ENCODE measurements at regions not wholly inside any gene's neighbourhood (a gene's known extent, or its start where the extent isn't known, plus 50 kb on each side); places are given as distances from the start of the nearest gene placed in this dataset.

DNA sequence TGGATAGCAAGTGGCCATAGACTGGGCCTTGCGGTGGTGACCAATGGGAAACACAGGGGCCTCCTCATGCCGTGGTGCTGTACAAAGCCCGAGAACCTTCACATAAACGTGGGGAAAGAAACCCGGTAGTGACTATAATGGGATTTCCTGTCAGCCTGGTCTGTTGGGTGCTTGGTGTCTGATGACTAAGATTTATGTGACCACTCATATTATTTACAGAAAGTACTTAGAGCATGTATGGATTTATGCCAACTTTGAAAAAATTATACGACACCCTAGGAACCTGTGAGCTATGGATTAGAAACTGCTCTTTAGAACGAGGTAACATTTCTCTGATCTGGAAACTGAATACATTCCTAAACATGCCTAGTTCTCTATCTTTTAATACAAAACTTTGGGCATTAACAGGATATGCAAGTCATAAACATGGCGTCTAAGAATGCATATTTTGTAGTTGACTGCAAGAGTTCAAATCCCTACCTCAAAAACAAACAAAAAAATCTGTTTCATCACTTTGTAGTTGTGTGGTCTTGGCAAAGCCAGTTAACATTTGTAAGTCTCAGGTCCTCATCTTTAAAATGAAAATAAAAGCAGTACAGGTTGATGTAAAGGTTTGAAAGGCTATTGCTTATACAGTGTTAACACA lies 85.4 kb downstream of the TMEM167A start:
- Histone ChIP-seq H3K27ac (no peak overlapping the region), H3K9me3 (no peaks in the 10 kb centered on the region), H3K27me3 (no peaks in the 10 kb centered on the region), H3K4me3 (no peak overlapping the region), H3K4me1 (no peaks in the 10 kb centered on the region), H3K36me3 (no peaks in the 10 kb centered on the region)
- intact Hi-C loops (cut with DNase I; ENCODE audit: low total_unique reads): no loop called here
- TF ChIP-seq POLR2A (IDR thresholded peaks at IDR 0.05): no peak
- TF ChIP-seq, protein P1, sequence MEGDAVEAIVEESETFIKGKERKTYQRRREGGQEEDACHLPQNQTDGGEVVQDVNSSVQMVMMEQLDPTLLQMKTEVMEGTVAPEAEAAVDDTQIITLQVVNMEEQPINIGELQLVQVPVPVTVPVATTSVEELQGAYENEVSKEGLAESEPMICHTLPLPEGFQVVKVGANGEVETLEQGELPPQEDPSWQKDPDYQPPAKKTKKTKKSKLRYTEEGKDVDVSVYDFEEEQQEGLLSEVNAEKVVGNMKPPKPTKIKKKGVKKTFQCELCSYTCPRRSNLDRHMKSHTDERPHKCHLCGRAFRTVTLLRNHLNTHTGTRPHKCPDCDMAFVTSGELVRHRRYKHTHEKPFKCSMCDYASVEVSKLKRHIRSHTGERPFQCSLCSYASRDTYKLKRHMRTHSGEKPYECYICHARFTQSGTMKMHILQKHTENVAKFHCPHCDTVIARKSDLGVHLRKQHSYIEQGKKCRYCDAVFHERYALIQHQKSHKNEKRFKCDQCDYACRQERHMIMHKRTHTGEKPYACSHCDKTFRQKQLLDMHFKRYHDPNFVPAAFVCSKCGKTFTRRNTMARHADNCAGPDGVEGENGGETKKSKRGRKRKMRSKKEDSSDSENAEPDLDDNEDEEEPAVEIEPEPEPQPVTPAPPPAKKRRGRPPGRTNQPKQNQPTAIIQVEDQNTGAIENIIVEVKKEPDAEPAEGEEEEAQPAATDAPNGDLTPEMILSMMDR (IDR thresholded peaks at IDR 0.05): no peak
- DNase-seq: no peak

DNA sequence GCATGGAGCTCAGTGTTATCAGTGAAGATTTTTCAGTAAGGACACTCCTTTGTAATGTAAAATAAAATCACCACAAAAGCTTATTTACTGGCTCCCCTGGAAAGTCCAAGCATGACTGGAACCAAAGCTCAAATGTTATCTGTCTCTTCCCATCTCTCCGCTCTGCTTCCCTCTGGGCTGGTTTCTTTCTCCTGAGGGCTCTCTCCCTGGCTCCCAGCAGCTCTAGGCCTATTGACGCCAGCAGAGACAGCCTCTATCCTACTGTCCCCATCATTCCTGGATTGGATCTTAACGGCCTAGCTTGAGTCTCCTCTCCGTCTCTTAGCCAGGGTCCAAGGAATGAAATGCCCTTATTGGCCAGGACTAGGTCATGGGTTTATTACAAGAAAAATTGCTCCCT lies 86.1 kb downstream of the TMEM167A start:
- Histone ChIP-seq H3K9me3 (no peaks in the 10 kb centered on the region), H3K27me3 (no peaks in the 10 kb centered on the region), H3K4me3 (no peak overlapping the region), H3K4me1 (no peaks in the 10 kb centered on the region), H3K27ac (no peak overlapping the region), H3K36me3 (no peaks in the 10 kb centered on the region)
- TF ChIP-seq POLR2A (IDR thresholded peaks at IDR 0.05): no peak
- intact Hi-C loops (cut with DNase I; ENCODE audit: low total_unique reads): no loop called here
- DNase-seq: no peak

DNA sequence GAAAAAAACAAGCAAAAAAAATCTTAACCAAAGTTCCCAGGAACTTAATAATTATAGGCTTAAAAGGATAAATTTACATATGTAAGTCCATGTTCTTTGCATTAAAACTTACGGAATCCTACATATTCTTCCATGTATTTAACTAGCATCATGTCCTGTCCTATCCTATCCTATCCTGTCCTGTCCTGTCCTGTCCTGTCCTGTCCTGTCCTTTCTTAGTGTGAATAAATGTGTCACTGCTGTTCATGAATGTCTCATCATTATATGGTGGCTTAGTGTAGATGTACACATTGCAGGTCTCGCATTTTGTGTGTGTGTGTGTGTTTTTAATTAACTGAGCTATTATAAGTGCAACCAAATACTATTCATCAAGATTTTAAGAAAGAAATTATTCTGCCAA lies 90.0 kb downstream of the TMEM167A start:
- TF ChIP-seq, protein P1 (IDR thresholded peaks at IDR 0.05): no peak
- TF ChIP-seq POLR2A (IDR thresholded peaks at IDR 0.05): no peak
- H3K4me3 ChIP-seq: no peak overlapping the region
- no peaks in the 10 kb centered on the region for H3K36me3 ChIP-seq
- H3K4me1 ChIP-seq: no peaks in the 10 kb centered on the region
- H3K9me3 ChIP-seq: no peaks in the 10 kb centered on the region
- no peak for DNase-seq
- H3K27me3 ChIP-seq: no peaks in the 10 kb centered on the region
- intact Hi-C loops (cut with DNase I; ENCODE audit: low total_unique reads): no loop called here
- no peak overlapping the region for H3K27ac ChIP-seq

DNA sequence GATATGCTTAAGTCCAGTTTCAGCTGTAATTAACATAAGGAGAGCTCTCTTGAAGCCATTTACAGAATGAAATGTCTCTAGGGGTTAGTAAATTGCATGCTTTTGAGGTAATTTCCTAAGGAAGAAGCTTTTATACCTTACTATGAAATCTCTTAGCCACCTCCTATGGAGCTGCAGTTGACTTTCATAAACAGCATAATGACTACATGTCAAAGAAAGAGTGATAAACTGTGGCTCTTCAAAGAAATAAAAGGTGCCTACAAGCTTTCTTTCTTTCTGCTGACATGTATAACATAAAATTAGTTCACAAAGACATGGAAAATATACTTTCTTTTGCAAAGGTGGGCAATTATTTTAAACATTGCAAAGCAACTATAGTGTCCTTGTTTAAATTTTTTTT lies 90.8 kb downstream of the TMEM167A start:
- no peak for DNase-seq
- no peak overlapping the region for H3K4me3 ChIP-seq
- intact Hi-C loops (cut with DNase I; ENCODE audit: low total_unique reads): no loop called here
- no peaks in the 10 kb centered on the region for H3K27me3 ChIP-seq
- H3K4me1 ChIP-seq: no peaks in the 10 kb centered on the region
- no peak for TF ChIP-seq POLR2A (IDR thresholded peaks at IDR 0.05)
- TF ChIP-seq, protein P1 (IDR thresholded peaks at IDR 0.05): no peak
- no peaks in the 10 kb centered on the region for H3K9me3 ChIP-seq
- no peak overlapping the region for H3K27ac ChIP-seq
- H3K36me3 ChIP-seq: no peaks in the 10 kb centered on the region

DNA sequence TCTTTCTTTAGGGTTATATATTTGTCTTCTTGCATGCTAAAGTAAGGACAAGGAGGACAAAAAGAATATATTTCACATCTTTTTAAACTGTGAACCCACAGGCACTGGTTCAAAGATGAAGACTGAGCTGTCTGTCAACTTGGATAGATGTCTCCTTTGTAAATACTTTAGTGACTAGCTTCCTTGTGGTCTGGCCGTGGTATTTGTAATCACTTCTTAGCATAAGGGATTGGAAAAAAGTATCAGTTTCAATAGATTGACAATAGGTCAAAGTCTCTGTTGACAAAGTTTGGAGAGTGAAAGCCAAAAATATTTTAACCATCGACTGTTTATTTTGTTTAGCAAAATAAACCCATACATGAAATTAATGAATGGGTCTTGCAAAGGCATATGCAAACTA lies 91.4 kb downstream of the TMEM167A start:
- intact Hi-C loops (cut with DNase I; ENCODE audit: low total_unique reads): no loop called here
- H3K27ac ChIP-seq: no peak overlapping the region
- H3K4me3 ChIP-seq: no peak overlapping the region
- H3K36me3 ChIP-seq: no peaks in the 10 kb centered on the region
- no peak for DNase-seq
- no peaks in the 10 kb centered on the region for H3K27me3 ChIP-seq
- no peaks in the 10 kb centered on the region for H3K4me1 ChIP-seq
- no peak for TF ChIP-seq POLR2A (IDR thresholded peaks at IDR 0.05)
- TF ChIP-seq, protein P1 (IDR thresholded peaks at IDR 0.05): no peak
- no peaks in the 10 kb centered on the region for H3K9me3 ChIP-seq

Data from uterus (tissue), 3 donors.